ENCODE measurements at regions not wholly inside any gene's neighbourhood (a gene's known extent, or its start where the extent isn't known, plus 50 kb on each side); places are given as distances from the start of the nearest gene placed in this dataset.

GRCh38 chr6:91486200-91486599 is 899.3 kb upstream of the MAP3K7 start:
- TF ChIP-seq TP53 (CRISPR knock-in tag; IDR thresholded peaks at IDR 0.05) (no peak), PHF8 (IDR thresholded peaks at IDR 0.05; ENCODE audit: borderline replicate concordance, low read depth) (no peak), CTCF (IDR thresholded peaks at IDR 0.05) (no peak)
